RKO (cell line): ENCODE measurements at regions not wholly inside any gene's neighbourhood (a gene's known extent, or its start where the extent isn't known, plus 50 kb on each side); places are given as distances from the start of the nearest gene placed in this dataset.
A peak's percentile ranks its signal among the peaks of the same experiment; 100 is the strongest.

Experiments
- DNase-seq: peaks from one replicate; pipeline ENCODE4 v3.0.0-alpha.2; 2016; ENCODE audit warnings: low spot score

DNA sequence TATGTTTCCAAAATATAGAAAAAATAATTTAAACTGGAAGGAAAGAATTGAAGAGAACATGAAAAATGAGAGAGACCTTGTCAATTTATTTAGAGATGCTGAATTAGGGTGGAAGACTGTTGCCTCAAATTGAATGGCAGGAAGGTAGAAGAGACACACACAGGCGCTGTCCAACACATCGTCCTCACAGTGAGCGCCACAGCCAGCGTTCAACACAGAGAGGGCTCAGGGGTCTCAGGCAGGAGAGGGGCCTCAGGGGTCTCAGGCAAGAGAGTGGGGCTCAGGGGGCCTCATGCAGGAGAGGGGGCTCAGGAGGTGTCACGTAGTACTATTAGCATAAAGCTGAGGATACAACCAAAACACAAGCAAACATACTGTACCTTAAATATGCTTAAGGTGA is 65.7 kb downstream of the TMEM18 start:
- no peak for DNase-seq

DNA sequence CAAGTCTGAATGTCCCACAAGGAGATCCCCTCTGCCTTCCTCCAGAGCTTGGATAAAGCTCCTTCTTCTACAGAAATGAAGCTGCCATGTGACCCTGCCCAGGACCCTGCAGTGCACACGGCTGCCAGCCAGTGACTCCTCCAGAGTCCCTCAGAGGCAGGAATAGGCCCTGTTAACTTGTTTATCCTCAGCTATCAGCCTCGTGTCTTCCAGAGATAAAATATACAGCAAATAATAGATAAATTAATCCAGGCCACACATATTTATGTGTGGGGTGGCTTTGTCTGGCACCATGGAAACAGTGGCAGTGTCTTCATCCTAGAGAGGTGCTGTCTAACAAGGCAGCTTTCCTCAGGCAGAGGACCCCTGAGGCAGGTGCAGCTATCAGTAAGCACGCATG is 66.7 kb downstream of the TMEM18 start:
- no peak for DNase-seq

DNA sequence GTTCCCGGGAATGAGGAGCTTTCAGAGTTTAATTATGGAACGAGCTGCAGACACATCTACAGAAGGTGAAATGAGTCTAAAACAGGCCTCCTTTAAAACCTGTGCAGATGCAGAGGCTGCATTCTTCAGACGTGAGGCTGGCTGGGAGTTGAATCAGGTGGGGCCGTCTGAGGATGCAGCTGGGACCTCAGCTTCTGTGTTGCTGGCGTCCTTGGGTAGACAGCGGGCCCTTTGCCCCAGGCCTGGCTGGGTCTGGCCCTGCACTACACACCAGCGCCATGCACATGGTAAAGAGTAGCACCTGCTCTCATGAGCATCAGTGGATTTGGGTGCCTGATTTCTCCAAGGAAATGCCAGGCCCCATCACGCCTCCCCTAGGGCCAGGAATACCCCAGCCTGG is 67.3 kb downstream of the TMEM18 start:
- no peak for DNase-seq

DNA sequence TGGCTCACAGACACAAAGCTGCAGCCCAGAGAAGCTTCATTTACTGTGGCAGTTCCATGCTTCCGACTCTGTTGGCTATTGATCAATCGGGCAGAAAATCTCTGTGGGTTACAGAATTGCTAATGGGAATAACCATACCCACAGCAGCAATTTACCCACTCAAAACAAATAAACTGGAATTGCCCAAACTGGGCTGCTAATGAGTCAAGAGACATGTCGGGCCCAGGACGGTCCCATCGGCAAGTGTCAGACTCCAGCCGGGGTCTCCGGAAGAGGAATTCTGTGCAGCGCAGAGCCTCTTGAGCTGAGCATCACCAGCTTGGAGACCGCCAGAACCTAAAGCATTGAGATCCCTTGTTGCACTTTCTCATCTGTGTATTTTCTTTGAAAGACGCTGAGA is 67.8 kb downstream of the TMEM18 start:
- DNase-seq, result no peak

DNA sequence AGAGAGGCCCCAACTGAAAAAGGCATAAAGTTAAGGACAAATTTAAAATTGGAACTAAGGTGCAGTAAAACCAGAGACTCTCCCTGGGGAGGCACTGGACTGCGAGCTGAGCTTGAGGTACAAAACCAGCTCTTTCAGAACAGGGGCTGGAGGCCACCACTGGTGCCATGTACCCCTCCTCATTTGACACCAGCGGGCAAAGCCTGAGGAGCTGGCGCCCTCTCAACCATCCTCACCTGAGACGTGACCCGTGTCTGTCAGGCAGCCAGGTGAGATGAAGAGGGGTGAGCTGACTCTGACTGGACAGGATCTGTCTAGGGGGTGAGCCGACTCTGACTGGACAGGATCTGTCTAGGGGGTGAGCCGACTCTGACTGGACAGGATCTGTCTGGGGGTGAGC is 68.5 kb downstream of the TMEM18 start:
- DNase-seq, result no peak

DNA sequence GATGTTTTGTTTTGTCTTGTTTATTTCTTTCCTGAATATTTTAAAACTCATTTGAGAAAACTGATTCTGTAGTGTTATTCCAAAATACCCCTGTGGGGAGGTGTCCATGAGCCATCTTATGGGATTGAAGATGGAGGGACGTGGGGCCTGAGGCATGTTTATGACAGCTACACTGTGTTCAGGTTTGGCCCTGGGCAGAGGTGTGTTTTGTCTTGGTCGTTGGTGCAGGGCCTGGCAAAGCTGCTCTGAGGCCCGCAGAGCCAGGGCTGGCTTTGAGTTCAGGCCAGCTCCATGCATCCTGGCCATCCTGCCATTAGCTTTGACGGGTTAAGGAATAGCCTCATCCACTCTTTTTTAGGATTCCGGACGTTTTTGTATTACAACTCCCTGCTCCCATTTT is 68.9 kb downstream of the TMEM18 start:
- DNase-seq, result no peak

DNA sequence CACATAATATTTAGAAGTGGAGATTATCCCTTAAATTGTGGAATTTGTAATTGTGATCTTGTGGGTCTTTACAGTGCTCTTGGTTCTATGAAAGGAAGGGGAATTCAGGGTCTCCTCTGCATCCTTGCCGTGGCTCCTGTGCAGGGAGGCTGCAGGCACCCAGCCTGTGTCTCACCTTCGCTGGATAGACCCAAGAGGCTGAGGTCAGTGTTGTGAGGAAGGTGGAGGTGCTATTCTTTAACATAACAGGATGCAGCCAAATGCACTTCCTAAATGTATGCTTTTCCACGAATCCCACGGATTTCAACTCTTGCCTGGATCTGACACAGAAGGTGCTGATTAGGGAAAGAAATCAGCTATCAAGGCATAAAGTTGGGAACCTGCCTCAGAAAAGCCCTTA is 69.5 kb downstream of the TMEM18 start:
- no peak for DNase-seq

DNA sequence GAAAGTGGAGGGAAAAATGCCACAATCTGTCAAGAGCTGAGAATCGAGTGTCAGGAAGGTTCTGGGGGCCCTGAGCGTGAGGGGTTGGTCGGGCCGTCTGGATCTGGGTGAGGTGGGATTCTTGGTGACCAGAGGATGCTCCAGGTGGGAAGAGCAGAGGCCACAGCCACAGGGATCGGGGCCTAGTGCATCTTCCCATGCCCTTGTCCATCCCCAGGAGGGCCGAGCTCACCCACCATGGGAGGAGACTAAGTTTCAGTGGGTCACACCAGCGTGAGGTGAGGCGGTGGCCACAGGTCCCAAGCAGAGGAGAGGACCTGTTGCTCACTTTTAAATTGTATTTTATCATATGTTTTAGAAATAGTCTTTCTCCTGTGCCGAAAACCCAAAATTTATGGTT is 70.0 kb downstream of the TMEM18 start:
- no peak for DNase-seq

DNA sequence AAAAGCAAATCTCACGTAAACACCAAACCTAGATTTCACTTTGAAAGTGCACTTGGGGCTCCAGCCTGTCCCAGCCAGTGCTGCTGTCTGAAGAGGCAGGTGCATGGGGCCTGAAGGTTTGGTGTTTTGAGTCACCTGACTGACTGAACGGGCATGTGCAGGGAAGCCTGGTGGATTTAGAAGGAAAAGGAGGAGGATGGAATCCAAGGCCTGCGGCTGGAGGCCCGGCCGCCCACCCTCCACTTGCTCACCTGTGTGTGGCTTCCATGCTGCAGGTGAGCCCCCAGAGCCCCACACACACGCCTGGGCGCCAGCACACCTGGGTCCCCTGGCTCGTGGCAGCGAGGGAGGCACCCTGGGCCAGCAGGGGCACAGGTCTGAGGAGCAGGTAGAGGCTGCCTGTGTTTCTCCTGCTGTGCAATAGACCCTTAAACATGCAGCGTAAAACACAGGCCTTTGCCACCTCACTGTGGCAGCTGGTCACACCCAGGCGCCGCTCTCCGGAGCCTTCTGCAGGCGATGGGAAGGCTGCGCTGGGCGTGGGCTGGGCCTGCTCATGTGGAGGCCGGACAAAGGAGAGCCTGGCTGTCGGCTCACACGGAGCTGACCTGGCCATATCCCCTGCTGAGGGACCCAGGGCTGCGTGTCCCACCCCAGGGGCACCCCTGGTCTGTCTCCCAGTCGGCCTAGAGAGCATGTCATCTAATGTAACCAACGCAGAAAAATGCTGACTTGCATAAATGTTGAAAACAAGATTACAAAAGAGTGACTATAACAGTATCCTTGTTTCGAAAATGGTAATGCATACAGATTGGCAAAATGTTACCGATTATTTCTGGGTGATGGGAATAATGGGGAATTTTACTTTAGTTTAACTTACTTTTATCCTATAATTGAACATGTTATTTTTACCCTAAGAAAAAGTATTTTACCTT is 71.3 kb downstream of the TMEM18 start:
- DNase-seq, result no peak

DNA sequence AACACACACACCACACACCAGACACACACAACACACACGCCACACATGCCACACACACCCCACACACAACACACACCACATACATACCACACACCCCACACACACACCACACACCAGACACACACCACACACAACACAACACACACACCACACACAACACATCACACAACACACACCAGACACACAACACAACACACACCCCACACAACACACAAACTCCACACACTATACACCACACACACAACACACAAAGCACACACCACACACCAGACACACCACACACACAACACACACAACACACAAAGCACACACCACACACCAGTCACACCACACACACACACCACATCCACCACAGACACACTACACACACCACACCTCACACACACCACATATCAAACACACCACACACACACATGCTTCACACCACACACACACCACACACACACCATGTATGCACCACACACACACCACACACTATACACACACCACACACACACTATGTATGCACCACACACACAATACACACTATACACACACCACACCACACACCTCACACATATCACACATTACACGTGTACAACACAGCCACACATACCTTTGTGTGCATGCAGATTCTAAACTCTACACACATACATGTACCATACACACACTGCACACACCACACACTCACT is 72.2 kb downstream of the TMEM18 start:
- DNase-seq, result no peak

DNA sequence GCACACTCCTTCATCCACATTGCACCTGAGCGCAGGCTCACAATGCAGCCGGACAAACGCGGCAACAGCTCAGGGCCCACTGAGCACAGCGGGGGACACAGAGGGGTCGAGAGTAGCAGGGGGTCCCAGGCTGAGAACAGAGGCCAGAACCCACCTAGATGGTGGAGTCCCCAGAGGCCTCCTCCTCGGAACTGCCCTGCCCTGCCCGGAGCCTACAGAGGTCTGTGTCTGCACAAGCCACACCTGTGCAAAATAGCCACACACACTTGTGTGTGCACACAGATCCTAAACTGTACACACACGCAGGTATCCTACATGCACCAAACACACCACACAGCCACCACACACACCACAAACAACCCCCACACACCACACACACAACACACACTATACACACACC is 72.8 kb downstream of the TMEM18 start:
- DNase-seq, result no peak

DNA sequence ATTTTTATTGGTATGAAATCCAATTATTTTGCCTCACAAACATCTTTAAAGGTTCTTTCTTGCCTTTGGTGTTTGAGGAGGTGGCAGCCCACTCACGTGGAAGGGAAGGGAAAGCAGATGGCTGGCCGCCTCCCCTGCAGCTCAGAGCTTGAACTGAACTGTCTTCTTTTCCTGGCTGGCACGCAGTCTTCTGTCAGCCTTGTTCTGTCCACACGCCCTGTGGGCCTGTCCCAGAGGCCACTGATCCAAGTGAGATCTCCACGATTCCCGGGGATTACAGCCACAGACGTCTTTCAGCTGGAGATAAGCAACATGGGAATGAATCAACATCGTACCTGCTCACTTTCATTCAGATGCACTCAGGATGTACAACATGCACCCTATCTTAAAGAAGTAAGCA is 73.3 kb downstream of the TMEM18 start:
- DNase-seq, result no peak

DNA sequence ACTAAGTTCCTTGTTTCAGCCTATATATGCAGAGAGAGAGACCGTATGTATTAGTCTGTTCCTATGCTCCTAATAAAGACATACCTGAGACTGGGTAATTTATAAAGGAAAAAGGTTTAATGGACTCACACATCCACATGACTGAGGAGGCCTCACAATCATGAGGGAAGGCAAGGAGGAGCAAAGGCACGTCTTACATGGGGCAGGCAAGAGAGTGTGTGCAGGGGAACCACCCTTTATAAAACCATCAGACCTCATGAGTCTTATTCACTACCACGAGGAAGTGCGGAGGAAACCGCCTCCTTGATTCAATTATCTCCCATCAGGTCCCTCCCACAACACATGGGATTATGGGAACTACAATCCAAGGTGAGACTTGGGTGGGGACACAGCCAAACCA is 73.8 kb downstream of the TMEM18 start:
- DNase-seq, result no peak

DNA sequence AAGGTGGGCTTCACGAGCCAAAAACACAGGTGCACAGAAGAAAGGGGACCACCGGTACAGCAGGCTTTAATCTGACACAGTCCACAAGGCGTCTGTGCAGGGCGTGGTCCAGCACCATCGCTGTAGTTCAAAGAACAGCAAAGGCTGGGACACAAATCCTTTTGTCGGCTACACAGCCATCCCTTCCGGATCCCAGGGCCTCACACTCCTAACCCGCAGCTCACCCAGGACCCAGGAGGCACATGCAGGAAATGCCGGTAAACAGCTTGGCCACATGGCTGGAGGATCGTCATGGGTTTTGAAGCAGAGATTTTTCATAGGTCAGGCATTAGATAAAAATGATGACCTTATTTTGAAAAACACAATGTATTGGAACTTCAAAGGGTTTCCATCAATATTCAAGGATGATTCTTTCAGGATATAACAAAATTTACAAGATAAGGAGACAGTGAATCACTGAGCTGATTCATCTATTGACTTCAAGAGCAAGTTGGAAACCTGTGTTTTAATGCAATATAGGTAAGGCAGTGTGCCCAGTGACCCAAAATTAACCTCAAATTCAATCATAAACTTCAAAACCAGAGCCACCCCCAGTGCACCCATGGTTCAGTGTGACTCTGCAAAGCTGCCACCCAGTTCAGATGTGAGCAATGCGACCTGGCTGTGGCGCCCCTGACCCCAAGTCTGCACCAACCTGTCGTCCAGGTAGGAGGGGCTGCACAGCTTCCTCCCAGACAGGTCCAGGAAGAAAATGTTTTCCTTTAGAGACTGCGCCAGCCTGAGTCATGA is 74.4 kb downstream of the TMEM18 start:
- no peak for DNase-seq

DNA sequence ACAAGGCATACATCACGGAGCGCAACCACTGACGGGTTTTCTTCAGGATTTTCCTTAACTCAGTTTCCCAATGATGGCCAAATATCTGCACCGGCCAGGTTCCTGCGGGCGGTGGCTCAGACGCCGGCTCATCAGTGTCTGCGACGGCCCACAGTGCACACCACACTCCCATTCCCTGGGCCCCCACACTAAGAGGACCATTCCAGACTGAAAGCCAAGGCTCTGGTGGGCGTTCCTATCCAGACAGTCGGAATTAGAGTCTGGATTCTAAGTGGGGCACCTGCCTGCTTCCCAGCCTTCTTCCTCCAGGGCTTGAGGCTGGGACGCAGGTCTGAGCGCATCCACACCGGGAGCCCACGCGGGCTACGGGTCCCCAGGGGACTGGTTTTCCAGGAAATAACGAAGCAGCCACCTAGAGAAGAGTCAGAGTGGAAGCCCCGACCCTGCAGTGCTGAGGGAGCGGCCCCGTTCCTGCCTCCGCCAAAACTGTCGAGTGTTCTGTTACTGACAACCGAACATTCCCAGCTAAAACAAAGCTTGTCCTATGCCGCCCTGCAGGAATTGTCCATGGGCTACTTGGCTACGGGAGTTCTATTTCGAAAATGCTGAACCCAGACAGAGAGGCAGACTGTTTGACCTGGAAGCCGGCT is 75.3 kb downstream of the TMEM18 start:
- DNase-seq, result no peak

DNA sequence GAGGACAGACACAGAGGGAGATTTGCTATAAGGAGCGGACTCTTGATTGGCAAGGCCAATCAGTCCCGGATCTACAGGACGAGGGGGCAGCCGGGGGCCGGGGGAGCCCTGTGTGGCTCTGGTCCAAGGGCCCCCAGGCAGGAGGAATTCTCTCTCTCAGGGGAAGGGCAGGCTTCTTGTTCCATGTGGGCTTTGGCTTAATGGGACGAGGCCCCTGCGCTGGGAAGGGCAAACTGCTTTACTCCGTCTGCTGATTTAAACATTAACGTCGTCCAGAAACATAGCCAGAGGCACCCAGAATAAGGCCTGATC is 75.9 kb downstream of the TMEM18 start:
- no peak for DNase-seq

DNA sequence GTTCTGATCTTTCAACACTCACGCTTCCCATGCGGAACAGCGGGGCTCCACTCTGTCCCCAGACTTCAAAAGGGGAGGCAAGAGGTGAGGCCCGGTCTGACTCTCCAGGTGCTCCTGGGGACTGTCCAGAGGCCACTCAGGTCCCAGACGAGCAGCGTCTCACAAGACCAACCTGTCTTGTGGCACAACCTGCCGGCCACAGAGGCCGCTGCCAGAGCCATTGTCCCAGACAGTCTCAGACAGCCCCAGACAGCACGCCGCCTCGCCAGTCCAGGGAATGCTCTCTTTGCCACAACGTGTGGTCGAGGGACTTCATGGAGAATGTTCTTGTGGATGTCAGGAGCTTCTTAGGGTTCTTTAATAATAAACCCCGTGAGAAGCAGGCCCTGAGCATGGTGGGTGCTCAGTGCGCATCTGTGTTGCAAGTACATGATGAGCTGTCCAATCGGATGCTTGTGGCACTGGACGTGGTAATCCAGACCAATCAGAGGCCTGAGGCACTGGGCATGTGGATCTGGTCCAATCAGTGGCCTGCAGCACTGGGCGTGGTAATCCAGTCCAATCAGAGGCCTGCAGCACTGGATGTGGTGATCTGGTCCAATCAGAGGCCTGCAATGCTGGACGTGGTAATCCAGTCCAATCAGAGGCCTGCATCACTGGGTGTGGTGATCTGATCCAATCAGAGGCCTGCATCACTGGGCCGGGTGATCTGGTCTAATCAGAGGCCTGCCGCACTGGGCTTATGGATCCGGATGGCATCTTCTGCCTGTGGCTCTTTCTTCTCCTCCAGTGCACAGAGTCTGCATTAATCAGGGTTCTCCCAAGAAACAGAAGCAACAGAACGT is 76.4 kb downstream of the TMEM18 start:
- no peak for DNase-seq

DNA sequence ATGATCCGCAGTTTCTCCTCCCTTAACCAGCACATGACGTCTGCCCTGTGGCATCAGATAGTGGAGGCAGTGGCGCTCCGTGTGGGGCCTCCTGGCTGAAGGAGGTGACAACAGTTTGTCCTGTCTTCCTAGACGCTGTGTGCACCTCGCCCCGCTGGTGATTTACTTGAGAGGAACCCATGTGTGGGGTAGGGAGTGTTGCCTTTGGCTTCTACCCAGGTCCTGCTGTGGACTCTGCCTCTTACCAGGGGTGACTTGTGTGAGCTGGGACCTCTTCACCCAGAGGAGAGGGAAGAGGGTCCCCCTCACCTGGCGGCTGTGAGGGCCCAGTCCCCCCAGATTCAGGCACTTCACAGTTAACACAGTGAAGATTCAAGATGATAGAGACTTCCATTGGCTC is 77.6 kb downstream of the TMEM18 start:
- no peak for DNase-seq

DNA sequence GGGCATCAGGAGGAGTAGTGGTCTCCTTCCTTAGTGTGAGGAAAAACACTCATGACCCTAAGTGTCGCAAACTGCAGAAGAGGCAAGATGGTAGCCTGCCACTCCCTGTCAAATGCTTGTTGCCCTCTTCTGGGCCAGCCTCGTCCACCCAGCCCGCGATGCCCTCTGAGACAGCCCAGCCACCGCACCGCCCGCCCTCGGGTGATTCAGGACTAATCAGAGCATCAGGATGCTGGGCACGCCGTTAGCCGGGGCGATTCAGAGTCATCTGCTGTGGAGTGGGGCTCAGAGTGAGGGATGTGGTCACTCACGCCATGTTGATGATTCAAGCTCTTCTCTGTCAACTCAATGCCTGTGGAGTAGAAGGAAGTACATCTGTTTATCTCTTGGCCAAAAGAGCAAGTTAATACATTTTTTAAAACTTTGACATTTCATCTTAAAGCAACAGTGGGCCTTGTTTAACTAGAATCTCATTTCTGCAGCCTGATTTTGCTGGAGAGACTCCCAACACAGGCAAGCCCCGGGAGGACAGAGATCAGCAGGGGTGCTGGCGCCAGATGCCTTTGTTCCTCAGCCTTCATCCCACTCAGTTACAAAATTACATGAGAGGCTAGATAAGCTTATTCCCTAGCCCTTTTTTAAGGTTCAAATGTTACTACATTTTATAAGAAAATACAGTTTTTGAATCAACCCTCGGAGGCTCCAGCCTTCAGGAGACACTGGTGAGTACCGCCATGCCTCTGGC is 79.0 kb downstream of the TMEM18 start:
- DNase-seq, result peak; percentile 73

DNA sequence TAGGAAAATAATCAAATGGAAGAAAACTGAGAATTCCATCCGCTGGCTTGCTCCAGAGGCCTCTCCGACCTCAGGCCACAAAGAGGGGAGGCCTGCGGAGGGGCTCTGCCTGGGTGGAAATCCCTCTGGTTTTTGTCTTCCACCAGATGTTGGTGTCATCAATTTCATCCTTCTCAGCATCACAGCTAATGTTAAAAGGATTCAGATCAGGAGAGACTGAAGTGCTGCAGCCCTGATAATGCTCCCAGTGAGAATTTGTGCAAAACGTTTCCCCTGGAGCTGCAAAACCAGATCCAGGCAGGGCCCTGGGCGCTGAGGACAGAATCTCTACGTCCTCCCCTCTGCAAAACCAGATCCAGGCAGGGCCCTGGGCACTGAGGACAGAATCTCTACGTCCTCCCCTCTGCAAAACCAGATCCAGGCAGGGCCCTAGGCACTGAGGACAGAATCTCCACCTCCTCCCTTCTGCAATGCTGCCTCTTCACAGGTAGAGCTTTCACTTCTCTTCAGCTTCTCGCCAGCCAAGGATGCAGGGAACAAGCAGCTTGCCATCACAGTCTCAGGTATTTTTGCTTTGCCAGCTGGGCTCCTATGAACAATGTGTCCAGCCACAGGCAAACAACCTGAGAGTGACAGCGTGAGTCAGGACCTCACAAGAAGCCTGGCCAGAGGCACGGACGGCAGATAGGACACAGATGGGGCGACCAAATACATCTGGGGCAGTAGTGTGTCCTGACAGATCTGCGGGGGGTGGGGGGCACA is 81.2 kb downstream of the TMEM18 start:
- DNase-seq, result no peak
